GM13977 (cell line): ENCODE measurements at regions not wholly inside any gene's neighbourhood (a gene's known extent, or its start where the extent isn't known, plus 50 kb on each side); places are given as distances from the start of the nearest gene placed in this dataset.

Experiments used
- DNase-seq: peaks from one replicate; pipeline ENCODE4 v3.0.0; 2012; ENCODE audit warnings: low spot score
- in situ Hi-C: fragments of 300-500 bp; cut with MboI; formaldehyde crosslinking; loops from one replicate; pipeline ENCODE4 v1.12.0; 2022; ENCODE audit warnings: low sequenced_read_pairs, low pct_unique_long_range_greater_than_20kb, mixed read lengths, inconsistent platforms; ENCODE audit not compliant: unreplicated experiment
- TF ChIP-seq, protein P1 (sequence below): IDR thresholded peaks from 2 replicates; pipeline ENCODE4 v1.5.1; 2012; ENCODE audit warnings: mild to moderate bottlenecking, control low read depth; ENCODE audit not compliant: insufficient read depth; ENCODE audit errors: extremely low read depth, missing control alignments

DNA sequence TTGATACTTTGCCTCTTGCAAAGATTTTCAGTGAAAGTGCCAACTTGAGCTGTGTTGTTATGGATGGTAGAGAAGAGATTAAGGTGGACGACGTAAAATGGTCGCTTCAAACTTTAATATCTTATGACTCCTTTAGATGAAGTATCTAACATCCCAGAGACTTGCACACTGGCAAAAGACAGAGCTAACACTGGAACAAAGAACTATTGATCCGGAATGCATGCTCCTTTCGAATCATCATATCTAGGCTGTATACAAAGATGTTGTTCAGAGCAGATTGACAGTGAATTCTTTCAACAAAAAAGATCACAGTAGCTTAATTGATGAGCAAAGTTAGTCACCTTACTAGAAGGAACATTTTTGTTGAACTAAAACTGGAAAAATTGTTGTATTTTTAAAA is 592.7 kb downstream of the NXPH1 start:
- no peak for DNase-seq
- TF ChIP-seq, protein P1, sequence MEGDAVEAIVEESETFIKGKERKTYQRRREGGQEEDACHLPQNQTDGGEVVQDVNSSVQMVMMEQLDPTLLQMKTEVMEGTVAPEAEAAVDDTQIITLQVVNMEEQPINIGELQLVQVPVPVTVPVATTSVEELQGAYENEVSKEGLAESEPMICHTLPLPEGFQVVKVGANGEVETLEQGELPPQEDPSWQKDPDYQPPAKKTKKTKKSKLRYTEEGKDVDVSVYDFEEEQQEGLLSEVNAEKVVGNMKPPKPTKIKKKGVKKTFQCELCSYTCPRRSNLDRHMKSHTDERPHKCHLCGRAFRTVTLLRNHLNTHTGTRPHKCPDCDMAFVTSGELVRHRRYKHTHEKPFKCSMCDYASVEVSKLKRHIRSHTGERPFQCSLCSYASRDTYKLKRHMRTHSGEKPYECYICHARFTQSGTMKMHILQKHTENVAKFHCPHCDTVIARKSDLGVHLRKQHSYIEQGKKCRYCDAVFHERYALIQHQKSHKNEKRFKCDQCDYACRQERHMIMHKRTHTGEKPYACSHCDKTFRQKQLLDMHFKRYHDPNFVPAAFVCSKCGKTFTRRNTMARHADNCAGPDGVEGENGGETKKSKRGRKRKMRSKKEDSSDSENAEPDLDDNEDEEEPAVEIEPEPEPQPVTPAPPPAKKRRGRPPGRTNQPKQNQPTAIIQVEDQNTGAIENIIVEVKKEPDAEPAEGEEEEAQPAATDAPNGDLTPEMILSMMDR, result no peak
- in situ Hi-C loops, result no loop called here

DNA sequence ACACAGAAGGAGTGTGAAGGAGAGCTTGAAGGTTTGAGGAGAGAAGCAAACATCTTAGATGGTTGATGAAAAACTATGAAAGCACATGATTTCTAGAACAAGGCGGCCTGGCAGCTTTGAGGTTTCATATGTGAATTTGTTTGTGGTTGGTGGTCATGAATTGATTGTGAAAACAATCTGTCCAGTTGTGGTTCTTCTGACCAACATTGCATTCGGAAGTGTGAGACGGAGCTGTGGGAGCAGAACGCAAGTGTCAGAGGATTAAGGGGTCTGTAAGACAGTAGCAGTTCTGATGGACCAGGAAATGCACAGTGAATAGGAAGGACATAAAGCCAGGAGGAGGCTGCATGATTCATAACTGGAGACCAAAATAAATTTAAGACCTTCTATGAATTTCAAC is 594.6 kb downstream of the NXPH1 start:
- in situ Hi-C loops, result no loop called here
- TF ChIP-seq, protein P1, result no peak
- no peak for DNase-seq

DNA sequence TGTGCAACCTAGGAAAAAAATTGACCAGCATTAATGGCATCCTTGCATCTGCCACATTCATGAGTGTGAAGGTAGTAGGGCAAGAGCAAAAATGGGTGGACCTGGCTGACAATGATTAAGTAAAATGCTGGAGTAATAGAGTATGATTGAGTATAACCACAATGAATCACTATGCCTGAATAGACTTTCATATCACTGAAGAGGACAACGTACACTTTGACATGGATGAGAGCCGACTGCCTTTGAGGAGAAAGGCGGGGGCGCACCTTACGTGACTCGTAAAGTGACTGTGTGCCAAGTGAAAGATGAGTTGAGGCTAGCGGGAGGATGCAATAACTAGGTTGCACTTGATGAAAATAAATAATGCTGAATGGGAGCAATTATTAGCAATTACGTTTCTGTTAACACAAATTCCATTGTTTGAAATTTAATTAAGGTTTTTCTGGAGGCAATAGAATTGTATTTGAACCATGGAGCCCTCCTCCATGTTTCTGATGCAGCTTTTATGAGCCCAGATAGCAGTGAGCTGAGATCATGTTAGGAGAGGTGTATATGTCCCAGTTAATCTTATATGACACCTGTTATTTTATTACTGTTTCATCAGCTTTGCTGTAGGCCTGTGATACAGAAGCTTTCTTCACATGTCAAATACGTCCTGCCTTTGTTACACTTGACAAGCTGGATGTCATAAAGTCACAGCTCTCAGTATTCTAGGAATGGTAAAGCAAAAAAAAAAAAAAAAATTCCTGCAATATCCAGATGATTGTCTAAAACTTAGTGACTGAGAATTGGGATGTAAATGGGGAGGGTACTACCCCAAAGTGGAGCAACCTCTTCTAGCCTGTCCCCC is 596.5 kb downstream of the NXPH1 start:
- TF ChIP-seq, protein P1, result no peak
- DNase-seq, result no peak
- in situ Hi-C loops, result no loop called here

DNA sequence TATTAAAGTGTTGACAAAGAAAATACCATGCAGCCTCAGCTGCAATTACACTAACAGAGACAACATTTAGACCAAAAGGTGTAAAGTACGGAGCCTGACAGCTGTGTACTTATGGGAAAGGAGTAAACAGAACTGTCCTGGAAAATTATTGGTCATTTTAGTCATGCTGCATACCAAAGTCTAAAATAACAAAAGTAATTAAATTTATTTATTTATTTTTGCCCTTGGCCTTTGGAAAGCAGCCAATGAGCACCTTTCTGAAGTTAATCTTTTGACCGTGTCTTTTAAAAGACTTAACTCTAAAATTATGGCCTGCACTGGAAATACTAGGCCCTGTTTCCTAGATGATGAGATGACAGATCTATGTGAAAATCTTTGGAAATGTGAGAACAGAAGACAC is 597.6 kb downstream of the NXPH1 start:
- TF ChIP-seq, protein P1, result no peak
- no peak for DNase-seq
- in situ Hi-C loops, result no loop called here

DNA sequence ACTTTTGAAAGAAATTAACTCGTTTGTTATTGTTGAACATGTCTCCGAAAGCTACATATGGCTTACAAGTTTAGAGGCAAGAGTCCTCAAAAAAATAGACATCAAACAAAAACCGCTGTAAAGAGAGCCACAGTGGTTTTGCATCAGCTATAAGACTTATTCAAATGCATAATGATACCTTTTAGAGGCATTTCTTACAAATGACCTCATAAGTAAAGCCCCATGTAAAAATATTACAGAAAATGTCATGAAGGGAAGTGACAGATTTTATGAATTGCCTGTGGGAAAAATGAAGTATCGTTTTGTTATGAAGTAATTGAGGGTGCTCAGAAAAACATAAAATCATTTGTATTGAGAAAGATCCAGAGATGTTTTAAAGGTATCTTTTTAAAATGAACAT is 598.0 kb downstream of the NXPH1 start:
- TF ChIP-seq, protein P1, result no peak
- in situ Hi-C loops, result no loop called here
- no peak for DNase-seq

DNA sequence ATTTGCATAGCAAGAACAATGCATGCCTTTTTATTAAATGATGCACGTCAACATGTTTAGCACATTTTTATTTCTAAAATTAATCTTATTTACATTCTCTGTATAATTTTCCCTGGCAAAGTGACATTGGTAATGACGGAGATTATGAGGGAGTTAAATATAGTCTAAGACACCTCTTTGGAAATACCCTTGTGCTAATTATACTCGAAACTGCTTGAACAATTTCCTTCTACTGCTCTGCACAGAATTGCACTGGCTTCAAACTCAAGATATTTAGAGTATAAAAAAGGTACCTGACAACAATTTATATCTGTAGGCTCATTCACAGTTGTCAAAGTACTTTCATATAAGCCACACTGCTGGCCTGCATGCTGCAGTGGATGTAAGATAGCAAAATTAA is 602.7 kb downstream of the NXPH1 start:
- TF ChIP-seq, protein P1, result no peak
- no peak for DNase-seq
- in situ Hi-C loops, result no loop called here
